ENCODE measurements at regions not wholly inside any gene's neighbourhood (a gene's known extent, or its start where the extent isn't known, plus 50 kb on each side); places are given as distances from the start of the nearest gene placed in this dataset.

GRCh38 chr3:99232696-99233095, 331.2 kb upstream of the DCBLD2 start:
- H3K4me3 ChIP-seq (ENCODE audit: low read depth, low read length) = no peak overlapping the region
- ChIA-PET CTCF (no interaction called here), POLR2A (no interaction called here)
- TF ChIP-seq, protein P1, sequence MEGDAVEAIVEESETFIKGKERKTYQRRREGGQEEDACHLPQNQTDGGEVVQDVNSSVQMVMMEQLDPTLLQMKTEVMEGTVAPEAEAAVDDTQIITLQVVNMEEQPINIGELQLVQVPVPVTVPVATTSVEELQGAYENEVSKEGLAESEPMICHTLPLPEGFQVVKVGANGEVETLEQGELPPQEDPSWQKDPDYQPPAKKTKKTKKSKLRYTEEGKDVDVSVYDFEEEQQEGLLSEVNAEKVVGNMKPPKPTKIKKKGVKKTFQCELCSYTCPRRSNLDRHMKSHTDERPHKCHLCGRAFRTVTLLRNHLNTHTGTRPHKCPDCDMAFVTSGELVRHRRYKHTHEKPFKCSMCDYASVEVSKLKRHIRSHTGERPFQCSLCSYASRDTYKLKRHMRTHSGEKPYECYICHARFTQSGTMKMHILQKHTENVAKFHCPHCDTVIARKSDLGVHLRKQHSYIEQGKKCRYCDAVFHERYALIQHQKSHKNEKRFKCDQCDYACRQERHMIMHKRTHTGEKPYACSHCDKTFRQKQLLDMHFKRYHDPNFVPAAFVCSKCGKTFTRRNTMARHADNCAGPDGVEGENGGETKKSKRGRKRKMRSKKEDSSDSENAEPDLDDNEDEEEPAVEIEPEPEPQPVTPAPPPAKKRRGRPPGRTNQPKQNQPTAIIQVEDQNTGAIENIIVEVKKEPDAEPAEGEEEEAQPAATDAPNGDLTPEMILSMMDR (IDR thresholded peaks at IDR 0.05; ENCODE audit: insufficient read depth, low read length, missing control alignments) = no peak
- no peak for DNase-seq (ENCODE audit: low read depth, low spot score)

DNA sequence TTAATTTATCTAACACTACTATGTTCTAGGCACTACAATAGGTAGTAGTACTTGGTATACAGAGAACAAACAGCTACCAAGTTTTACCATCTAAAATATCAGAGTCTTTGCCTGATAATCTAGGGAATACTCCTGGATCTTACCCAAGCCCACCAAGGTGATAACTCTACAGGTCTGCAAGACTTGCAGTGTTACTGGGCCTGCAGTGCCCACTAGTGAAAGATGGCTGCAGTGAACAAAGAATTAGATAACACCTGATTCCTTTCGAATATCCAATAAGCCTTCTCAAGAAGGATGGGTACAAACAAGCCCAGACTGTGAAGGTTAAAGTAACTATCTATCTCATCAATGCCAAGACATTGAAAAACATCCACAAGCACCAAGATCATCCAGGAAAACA, 317.0 kb upstream of the DCBLD2 start:
- TF ChIP-seq, protein P1 (IDR thresholded peaks at IDR 0.05; ENCODE audit: insufficient read depth, low read length, missing control alignments) = no peak
- no peak overlapping the region for H3K4me3 ChIP-seq (ENCODE audit: low read depth, low read length)
- DNase-seq (ENCODE audit: low read depth, low spot score) = no peak
- ChIA-PET POLR2A (no interaction called here), CTCF (interaction anchor here (1.0 kb wide), 1 partner anchor 46 kb away, joined by 3 read pairs; no protein-coding TSS in a partner anchor)

DNA sequence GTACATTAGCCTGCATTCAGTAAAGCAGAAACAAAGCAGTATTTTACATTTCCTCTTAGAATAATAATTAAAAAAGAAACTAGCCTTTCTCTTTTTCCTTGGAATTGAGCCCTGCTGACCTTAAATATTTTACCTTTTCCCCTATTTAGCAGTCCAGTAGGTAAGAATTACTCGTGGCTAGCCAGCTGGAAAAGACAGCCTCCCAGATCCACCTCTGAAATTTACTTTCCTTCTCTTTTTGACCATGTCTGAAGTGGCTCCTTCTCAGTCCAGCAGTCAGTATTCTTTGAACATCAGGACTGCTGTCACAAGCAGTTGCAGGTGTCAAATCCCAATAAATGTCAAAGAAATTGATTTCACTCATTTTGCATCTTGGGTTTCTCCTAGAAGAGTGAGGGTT, 311.5 kb upstream of the DCBLD2 start:
- POLR2A ChIA-PET = no interaction called here
- H3K4me3 ChIP-seq (ENCODE audit: low read depth, low read length) = no peak overlapping the region
- CTCF ChIA-PET = interaction anchor here (1.0 to 1.5 kb wide), 2 partner anchors 24 to 39 kb away, joined by 3 to 6 read pairs; no protein-coding TSS in a partner anchor
- no peak for DNase-seq (ENCODE audit: low read depth, low spot score)
- TF ChIP-seq, protein P1 (IDR thresholded peaks at IDR 0.05; ENCODE audit: insufficient read depth, low read length, missing control alignments) = no peak

DNA sequence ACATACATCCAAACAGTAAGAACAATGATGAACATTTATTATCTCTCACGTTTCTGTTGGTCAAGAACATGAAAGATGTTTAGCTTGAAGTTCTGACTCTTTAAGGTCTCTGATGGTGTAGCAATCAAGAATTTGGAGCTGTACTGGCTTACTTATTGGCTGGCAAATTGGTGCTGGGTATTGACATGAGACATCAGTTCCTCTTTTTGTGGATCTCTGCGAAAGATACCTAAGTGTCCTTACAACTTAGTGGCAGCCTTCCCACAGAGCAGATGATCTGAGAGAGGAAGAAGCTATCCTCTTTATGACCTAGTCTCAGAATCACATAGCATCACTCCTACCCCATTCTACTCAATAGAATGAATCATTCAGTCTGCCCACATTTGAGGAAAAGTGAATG, 309.8 kb upstream of the DCBLD2 start:
- no peak overlapping the region for H3K4me3 ChIP-seq (ENCODE audit: low read depth, low read length)
- ChIA-PET POLR2A (no interaction called here), CTCF (interaction anchor here (0.7 kb wide), 1 partner anchor 37 kb away, joined by 3 read pairs; no protein-coding TSS in a partner anchor)
- DNase-seq (ENCODE audit: low read depth, low spot score) = no peak
- TF ChIP-seq, protein P1 (IDR thresholded peaks at IDR 0.05; ENCODE audit: insufficient read depth, low read length, missing control alignments) = no peak

GRCh38 chr3:99199021-99199420, 297.5 kb upstream of the DCBLD2 start:
- TF ChIP-seq, protein P1 (IDR thresholded peaks at IDR 0.05; ENCODE audit: insufficient read depth, low read length, missing control alignments) = no peak
- ChIA-PET CTCF (interaction anchor here (4.0 kb wide), 1 partner anchor 25 kb away, joined by 18 read pairs; no protein-coding TSS in a partner anchor), POLR2A (no interaction called here)
- no peak overlapping the region for H3K4me3 ChIP-seq (ENCODE audit: low read depth, low read length)
- no peak for DNase-seq (ENCODE audit: low read depth, low spot score)

- ChIA-PET POLR2A (interaction anchor here (0.7 kb wide), 1 partner anchor 449 kb away, joined by 4 read pairs; no protein-coding TSS in a partner anchor), CTCF (interaction anchor here (3.2 kb wide), 1 partner anchor 18 kb away, joined by 16 read pairs; no protein-coding TSS in a partner anchor)
- H3K4me3 ChIP-seq (ENCODE audit: low read depth, low read length) = no peak overlapping the region
- DNase-seq (ENCODE audit: low read depth, low spot score) = no peak
- TF ChIP-seq, protein P1 (IDR thresholded peaks at IDR 0.05; ENCODE audit: insufficient read depth, low read length, missing control alignments) = no peak
Measured at GRCh38 chr3:99191186-99191585, 289.7 kb upstream of the DCBLD2 start.

Measured in AG04449 (cell line).